HCEC 1CT (cell line): ENCODE measurements at regions not wholly inside any gene's neighbourhood (a gene's known extent, or its start where the extent isn't known, plus 50 kb on each side); places are given as distances from the start of the nearest gene placed in this dataset.
A peak's percentile ranks its signal among the peaks of the same experiment; 100 is the strongest.

Source experiments
- DNase-seq: peaks from one replicate; pipeline ENCODE4 v3.0.0-alpha.2; 2017

DNA sequence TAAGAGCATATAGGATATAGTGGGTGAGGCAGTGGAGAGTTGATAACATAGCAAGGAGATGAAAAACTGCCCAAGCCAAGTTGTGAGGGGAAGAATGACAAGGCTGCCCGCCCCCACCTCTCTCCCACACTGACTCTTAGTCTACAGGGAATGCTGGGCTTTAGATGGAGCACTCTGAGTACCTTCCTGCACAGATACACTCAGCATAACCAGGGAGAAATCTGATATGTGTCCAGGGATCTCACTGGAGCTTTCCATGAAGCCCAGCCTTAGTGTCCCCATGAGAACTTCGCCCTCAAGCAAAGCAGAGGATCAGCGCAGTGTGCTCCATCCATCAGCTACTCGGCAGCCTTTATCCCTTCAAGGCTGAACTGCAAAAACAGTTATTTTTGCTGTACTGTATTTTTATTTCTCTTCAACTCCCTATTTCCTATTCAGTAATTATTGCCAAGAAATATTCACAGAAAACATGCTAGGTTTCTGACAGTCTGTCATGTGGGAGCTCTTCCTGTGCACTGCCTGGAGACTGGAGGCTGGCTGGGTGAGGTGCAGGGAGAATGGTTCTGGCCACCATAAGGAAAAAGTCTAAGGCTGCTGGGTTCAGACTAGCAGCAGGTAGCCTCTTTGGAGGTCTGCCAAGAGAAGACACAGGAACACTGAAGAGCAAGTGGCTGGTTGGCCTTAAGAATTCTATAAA lies 475.2 kb upstream of the PPP2R3A start:
- DNase-seq = no peak

DNA sequence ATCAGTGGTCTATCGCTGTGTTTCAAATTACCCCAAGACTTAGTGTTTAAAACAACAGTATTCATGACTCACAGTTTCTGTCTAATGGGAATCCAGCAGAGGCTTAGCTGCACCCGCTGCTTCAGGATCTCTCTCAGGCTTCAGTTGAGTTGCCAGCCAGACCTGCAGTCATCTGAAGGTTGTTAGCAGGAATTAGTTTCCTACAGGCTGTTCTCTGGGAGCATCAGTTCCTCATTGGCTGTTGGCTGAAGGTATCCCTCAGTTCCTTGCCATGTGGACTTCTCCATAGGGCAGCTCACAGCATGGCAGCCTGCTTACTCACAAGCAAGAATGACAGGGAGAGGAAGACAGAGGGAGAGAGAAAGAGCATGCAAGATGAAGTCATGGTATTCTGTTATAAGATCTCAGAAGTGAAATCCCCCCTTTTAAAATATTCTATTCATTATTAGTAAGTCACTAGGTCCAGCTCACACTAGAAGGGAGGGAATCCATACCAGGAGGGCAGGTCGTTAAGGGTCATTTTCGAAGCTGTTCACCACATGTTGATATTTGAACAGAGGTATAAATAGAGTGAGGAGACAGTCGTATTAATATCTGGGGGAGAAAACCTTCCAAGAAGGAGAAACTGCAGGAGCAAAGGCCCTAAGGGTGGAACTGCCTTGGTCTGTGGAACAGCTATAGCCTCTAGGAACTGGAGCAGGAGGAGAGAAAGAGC lies 473.9 kb upstream of the PPP2R3A start:
- DNase-seq = peak; percentile 36

DNA sequence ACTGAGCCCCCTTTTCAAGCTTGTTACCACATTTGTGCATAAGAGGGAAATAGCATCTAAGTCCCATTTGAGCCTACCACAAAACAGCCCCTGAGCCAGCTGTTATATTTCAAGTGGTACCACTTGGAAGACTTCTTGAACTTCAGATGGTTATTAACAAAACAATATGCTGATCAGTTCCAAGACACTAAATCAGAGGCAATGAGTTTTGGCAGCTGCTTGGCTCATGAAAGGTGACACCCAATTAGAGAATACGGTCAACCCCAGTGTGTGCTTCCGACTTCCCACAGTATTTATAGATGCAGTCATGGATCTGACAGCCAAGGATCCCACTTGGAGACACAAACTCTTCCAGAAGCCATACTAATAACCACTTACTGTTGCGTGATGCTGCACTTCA lies 469.6 kb upstream of the PPP2R3A start:
- no peak for DNase-seq

DNA sequence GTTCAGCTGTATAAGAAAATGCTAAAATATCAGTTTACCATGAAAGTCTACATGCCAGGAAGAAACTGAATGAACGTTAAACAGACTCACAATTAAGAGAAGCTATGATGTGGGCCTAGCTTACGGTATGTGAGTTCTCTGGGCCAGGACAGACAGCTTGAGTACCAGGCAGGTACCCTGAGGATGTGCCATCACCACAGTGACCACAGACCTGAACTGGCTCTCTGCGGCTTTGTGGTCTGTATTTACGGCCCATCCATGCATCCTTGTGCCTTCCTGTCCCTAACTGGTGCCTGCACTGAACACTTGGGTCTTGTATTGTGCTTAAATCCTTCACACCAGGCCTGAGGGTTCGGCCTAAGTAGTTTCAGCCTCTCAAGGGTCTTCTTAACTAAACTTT lies 467.5 kb upstream of the PPP2R3A start:
- DNase-seq = no peak

DNA sequence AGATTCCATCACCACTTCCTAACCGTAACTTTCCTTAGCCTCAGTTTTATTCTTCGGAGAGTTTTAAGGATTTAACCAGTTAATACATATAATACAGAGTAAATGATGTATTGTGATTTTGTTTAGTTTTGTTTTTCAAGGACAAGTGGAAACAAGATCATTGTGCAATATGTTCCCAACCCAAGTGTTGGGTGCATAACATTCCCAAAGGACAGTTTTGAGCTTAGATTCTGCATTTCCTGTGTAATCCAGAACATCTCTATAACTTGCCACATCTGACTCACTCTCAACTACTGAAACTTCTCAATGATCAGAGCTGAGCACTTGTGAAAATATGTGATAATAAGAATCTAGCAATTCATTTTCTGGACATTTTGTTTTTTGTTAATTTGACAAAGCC lies 466.1 kb upstream of the PPP2R3A start:
- no peak for DNase-seq

DNA sequence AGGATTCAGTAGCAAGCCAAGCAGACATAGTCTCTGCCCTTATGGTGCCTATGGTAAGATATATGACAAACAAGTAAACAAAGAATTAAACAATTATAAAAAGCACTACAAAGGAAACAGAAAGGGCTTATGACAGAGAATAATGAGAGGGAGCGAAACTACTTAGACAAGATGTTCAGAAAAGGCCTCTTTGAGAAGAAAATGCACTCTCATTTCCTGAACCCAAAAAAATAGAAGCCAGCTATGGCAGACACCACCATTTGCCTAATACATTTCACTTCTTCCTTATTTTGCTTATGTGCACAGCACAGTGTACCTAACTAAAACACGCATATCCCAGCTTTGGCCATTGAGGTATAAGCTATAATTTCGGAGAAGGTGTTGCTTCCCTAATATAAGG lies 465.5 kb upstream of the PPP2R3A start:
- DNase-seq = no peak

DNA sequence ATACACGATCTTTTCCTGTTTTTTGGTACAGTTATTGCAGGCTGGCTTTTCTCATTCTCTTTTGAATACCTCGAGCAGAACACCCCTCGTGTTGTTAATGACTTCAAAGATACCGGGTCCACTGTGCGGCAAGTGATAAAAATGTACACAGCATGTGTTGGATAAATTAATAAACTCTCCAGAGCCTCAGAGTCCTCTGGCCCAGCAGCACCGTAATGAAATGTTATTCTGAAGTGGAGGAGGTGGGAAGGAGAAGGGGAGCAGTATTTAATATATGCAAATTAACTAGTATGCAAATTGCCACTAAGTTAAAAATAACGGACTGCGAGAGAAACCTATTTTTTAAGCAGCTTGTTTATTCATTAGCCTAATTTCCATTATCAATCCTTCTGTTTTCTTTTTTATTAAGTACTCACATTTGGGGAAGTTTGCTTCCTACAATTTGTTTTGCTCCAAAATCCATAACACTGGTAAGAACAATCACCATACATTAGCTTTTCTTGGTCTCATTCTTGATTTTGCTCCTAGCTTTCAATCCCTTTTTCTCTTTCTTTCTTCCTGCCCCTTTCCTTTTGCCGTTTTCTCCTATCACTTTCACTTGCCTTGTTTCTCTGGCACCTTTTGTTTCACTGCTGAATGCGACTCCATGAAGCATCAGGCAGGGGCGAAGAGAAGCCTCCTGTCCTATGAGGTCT lies 462.3 kb upstream of the PPP2R3A start:
- DNase-seq = no peak

DNA sequence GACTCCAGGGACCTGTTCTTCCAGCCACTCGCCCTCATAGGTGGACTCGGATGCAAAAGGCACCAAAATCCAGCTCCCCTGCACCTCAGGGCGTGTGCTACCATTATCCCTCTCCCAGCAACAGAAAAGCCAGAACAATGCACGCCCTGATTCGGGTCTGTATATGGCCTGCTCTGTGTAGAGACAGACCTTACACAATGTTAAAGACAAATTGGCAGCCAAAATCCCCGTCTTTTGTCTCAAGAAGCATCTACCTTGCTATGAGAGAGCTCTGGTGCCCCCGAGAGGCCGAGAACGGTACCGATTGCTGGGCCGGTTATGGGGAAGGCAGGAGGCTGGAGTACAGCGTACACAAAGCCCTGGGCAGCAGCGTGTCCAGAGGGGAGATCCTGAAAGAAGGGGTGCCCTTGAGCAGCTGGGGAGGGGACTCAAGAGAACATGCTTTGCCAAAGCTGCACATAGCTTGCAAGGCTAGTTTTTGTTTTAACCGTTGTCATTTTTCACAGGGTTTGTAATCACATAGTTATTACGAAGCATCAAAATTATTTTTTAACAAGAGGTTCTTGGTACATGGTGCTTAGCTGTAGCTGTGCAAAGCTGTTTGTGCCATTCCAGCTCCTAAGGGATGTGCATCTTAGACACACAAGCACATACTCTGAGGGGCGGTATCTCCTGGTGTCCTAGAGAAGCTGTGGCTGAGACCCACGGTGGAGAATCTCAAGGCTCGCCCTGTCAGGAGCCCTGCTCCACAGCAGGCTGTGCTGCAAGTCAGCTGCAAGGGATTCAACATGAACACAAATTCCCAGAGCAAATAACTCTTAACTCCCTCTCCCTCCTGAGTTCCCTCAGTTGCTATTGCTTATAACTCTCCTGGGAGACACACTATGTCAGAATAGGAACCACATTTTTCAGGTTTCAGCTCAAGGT lies 461.5 kb upstream of the PPP2R3A start:
- DNase-seq = peak; percentile 58

DNA sequence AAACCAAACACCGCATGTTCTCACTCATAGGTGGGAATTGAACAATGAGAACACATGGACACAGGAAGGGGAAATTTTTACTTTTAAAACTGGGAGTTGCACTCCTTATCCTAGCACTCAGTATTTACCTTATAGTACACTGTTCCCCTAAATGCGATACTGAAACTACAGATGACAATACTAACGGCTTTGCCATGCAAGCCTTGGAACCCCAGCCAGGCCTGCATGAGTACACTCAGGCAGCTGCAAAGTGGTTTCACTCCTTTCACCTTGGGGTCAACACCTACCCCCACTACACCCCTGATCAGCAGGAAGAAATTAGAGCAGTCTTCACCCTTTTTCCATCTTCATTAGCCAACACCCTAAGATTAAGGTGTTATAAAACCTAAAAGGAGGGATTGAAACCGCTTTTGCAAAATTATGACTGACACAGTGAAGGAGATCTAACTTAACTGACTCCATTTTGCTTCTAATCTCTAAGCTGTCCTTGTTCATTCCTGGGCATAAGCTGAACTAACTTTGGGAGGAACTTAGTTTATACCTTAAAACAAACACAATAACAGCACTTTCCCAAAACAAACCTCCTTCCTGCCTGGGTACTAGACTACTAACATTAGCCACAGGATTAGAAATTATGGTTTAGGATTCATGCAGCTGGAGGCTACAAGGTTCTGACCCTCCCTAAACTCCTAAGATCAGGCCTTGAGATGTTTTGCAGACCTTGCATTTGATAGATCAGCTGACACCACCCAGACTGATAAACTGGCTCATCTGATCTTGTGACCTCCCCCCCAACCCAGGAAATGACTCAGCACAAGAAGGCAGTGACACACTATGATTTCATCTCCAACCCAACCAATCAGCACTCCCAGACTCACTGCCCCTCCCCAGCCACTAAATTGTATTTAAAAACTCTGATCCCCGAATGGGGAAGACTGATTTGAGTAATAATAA lies 452.1 kb upstream of the PPP2R3A start:
- peak; percentile 90 for DNase-seq

DNA sequence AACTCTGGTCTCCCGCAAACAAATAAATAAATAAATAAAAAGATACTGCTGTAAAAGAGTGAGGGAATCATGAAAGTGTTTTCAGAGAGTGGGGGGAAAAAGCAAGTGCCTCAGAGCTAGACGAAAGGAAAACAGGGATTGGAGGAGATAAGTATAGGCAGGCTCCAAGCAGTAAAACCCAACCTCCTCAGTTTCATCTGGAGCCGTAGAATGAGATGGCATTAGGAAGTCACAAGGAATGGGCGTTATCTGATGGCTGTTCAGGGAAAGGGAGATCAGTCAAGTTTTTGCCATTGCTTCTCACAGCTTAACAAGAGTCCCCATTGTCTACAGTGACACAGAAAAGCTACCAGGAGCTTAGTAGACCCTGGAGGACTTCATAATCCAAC lies 451.5 kb upstream of the PPP2R3A start:
- DNase-seq = peak; percentile 43

DNA sequence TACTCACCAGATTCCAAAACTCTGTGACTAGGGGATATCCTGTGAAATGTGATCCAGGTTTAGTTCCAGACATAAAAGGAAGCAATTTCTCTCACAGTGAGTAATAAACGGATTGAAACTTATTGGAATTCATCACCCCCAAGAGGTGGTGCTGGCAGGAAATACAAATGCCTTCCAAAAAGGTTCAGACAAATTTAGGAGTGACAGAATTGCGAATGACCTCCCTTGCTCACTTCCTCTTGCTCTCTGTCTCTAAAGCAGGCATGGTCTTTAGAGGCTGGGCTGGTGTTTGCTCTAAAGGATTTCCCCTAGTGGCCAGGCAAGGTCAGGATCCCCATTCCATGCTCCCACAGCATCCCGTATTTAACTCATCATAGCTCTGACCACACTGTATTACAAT lies 449.4 kb upstream of the PPP2R3A start:
- peak; percentile 77 for DNase-seq

DNA sequence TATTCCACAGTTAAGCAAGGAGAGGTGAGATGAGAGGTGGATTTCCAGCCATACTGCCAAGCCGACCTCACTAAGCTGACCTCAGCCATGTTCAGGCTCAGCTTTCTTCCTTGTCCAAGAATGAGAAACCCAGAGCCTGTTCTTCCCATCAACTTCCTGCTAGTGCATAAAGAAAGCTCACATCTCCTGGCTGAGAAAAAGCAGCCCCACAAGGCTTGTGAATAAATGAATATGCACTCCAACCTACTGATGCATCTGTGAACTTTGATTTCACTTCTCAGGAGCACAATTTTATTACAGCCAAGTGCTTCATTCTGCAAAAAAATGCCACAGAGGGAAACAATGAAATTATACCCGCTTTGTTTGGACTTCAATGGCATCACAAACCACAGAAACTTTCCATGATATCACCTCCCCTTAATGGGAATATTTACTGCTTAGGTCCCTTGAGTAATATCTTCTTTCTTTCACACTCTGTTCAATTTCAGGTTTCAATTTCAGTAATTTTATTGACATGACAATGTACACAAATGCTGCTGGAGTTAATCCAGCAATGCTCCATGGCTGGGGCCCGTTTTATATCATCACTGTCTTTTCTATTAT lies 437.0 kb upstream of the PPP2R3A start:
- DNase-seq = no peak

DNA sequence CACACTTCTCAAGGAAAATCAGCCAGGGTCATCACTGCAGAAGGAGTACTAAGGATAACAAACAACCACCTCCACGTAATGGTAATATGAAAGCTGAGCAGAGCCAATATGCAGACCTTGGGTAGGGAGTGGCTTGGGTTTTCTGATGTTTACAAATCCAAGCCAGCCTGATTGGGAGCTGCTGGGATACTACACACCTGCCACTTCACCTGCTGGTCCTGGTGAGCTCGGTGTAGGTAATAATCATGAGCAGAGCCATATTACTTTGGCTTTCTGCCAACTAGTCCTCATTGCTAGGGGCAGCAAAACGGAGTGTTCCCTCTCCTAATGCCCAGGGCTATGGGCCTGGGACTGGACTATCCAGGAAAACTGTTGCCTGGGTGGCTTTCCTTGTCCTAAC lies 433.5 kb upstream of the PPP2R3A start:
- DNase-seq = no peak

DNA sequence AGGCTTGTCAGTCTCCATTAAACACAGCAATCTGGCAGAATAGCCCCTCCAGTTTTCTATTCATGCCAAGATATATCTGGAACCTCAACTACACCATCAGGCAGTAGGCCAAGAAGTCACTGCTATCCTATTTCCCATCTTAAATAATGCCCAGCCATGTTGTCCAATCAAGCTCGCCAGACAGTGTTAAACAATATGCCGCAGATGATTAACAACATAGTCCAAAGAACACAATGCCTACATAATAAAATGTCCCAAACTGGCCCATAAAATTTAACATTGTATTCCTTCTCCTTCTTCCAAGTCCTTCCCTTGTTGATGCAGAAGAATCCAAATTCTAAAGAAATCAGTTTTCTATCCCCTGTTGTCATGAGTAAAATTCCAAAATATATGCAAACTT lies 427.4 kb upstream of the PPP2R3A start:
- no peak for DNase-seq

DNA sequence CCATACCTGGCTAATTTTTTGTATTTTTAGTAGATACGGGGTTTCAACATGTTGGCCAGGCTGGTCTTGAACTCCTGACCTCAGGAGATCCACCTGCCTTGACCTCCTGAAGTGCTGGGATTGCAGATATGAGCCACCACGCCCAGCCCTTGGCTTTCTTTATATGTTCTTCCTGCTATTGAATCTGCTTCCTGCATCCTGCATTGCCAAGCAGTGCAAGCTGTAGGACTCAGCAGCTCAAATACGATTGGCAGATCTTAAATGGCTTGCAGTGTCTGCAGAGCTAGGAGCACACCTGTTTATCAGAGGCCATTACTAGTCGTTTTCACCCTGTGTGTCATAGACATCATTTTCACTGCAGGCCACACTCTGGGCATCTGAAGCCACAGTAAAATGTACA lies 426.2 kb upstream of the PPP2R3A start:
- no peak for DNase-seq

DNA sequence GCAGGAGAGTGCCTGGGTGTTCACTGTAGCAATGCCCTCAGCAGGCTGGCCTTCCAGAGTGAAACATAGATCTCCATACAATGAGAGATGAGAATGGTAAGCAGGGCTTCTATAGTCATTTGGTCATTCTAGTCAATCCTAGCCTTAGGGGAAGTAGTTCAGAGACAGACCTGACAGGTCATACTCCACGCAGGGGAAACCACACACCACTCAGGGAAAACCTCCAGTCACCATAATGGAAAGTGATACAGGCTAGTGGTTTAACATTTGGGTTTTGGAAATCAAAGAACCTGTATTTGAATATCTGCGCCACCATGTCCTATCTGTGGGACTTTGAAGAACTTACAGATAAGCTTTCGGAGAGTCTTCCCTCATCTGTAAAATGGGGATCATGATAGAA lies 425.7 kb upstream of the PPP2R3A start:
- DNase-seq = no peak

DNA sequence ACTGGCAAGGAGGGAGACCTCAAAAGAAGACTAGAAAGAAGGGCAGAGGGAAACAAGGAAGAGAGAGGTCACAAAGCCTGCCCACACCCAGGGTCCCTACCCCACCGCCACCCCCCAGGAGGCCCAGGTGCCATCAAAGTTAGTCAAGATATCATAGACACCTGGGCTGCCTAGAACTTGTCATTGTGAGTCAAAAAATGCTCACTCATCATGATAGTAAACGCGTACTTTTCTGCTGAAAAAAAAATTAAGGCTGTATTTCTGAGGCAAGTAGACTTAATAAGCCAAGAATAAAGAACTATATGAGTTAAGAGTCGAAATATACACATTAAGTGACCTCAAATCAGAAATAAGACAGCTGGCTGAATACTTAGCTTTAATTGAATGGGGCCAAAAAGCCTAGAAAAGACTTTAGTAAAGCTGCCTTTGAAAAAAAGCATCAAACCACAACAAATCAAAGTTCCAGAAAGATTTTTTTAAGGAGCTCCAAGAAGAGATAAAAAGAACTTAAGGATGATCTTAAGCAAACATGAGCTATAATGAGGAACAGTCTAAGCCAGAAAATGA lies 415.5 kb upstream of the PPP2R3A start:
- DNase-seq = no peak

DNA sequence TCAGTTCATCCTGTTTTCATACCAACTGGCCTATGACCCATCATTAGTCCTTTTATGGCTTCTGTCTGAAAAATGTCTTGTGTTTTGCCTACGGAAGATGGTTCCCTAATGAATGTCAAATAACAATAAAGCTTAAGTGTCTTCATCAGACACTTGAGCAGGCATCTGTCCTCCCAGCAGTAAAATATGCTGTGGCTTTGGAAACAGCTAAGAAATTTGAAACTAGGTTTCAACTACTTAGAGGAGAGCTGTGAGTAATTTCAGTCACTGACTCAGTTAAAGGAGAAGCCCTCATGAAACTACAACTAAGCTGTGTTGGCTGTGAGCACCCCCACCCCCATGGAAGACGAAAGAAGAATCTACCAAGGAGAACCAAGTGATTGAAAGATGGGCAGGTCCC lies 409.4 kb upstream of the PPP2R3A start:
- DNase-seq = no peak

DNA sequence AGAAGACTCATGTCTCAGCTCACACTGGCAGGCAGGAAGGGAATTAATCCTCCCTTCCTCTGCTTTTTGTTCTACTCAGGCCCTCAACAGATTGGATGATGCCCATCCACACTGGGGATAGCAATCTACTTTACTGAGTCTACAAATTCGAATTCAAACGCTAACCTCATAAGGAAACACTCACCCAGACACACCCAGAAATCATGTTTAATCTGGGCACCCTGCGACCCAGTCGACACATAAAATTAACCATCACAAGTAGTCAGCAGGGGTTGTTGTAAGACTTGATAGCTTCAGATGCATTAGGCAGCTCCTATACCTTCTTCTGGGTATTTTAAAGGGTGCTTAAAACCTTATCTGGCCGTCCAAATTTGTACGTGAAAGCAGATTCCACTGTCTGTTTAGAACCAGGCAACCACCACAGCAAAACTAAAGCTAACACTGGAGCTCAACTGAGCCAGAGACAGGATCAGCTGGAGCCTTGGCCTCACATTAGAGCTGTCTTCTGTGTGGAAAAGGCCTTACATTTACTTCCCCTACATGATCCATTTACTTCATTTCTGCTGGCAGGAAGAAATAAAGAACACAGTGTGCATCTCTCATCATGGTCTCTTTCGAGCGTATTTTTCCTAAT lies 407.3 kb upstream of the PPP2R3A start:
- no peak for DNase-seq

DNA sequence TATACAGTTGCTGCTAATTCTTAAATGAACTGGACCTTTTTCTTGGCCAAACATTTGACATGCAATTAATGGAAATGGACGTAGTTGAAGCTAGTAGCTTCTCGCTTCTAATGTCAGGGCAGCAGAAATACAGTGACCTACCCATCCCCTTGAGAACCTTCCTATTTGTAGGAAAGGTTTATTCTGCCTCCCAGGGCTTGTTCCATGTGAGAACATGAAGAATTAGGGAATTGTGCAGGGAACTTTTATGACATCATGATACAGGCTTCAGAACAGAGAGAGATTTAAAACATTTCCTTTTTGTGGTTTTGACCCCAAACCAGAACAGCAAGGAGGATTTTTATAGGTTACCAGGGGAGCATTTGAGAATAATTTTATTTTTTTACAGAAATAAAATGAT lies 406.6 kb upstream of the PPP2R3A start:
- DNase-seq = no peak

DNA sequence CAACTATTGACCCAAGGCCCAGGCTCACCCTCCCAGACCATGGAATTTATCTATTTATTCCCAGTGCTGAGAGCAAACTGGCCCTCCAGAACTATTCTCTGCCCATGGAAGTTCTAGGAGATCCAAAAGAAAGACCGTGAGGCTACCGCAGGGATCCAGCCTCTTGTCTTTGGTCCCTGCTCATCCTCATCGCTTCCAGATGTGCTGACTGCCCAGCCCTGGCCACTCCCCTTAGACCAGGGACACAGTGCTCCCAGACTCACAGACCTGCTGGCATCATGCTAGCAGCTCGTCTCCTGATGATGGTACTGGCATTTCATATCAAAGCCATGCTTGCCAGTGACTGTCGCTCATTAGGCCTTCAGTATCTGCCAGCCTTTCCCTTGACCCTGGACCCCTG lies 405.7 kb upstream of the PPP2R3A start:
- no peak for DNase-seq
